Right cardiac atrium (tissue), 5 donors: ENCODE measurements at regions not wholly inside any gene's neighbourhood (a gene's known extent, or its start where the extent isn't known, plus 50 kb on each side); places are given as distances from the start of the nearest gene placed in this dataset.

ENCODE experiments used
- ATAC-seq, 2 donors: fragments of 200-7000 bp; cut with Tn5 transposase; one replicate each; pipeline versions ENCODE4 v1.8.0 to v1.9.1; 2020; ENCODE audit warnings: moderate library complexity in 2 of 2, mild to moderate bottlenecking in 1 of 2
- DNase-seq, 3 donors: peaks; one replicate each; pipeline ENCODE4 v3.0.0-alpha.2; 2020
- H3K27ac ChIP-seq: one replicate; pipeline ENCODE4 v1.5.1; 2013; ENCODE audit warnings: mild to moderate bottlenecking, low read length, control low read depth, moderate library complexity
- H3K27me3 ChIP-seq: one replicate; pipeline ENCODE4 v1.6.1; 2013; ENCODE audit not compliant: control insufficient read depth, insufficient read depth
- H3K4me1 ChIP-seq: one replicate; pipeline ENCODE4 v1.6.1; 2013; ENCODE audit warnings: low read length; ENCODE audit not compliant: control insufficient read depth, insufficient read depth
- H3K4me3 ChIP-seq: one replicate; pipeline ENCODE4 v1.5.1; 2013; ENCODE audit warnings: low read length, control low read depth
- H3K9me3 ChIP-seq: one replicate; pipeline ENCODE4 v1.6.1; 2013; ENCODE audit warnings: low read length; ENCODE audit not compliant: control insufficient read depth
- WGBS: extraction: QIAGEN DNeasy Blood & Tissue Kit; methylation state at CpG from one replicate; pipeline ENCODE4 v1.1.7; 2013; 5-methylcytosine and 5-hydroxymethylcytosine counted together
- intact Hi-C, 4 donors: fragments of 100-400 bp; cut with DNase I; formaldehyde crosslinking; loops; one replicate each; pipeline versions ENCODE4 v1.11.0 to v1.14.0; 2022 to 2023
- donor health status: healthy with polysubstance abuse.
- donor health status: DM: no; HTN: yes; CAD: no.
- donor health status: DM: no; HTN: no; CAD: no.
- donor health status: DM: no; HTN: yes; CAD: no; lungs with severe emphysema.
- donor health status: DM: yes; HTN: yes; CAD: no.

DNA sequence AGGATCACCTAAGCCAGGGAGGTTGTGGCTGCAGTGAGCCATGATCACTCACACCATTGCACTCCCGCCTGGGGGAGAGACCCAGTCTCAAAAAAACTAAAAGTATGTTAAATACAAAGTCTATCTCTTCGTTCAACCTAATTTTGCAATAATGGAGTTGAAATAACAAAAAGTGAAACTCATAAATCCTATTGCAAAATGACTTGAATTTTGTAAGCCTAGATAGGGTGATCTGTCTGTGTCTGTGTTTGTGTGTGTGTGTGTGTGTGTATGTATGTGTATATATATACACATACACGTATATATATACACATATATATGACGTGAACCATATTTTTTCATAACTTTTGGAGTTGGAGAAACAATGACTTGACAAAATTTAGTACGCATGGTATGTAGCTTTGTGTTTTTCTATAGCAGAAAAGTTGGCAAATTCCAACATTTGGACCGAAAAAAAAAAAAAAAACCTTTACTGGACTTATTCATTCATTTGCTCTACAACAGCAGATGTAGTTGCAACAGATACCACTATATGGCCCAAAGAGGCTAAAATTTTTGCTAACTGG is 76.9 kb upstream of the CDH6 start:
- Histone ChIP-seq H3K27me3 (no peaks in the 10 kb centered on the region), H3K27ac (no peak overlapping the region), H3K9me3 (peaks cover 2% of the 10 kb centered on the region), H3K4me1 (no peaks in the 10 kb centered on the region), H3K4me3 (no peak overlapping the region)
- intact Hi-C loops = no loop called here
- WGBS = 81% methylated on average over 6 of the region's 6 CpGs
- ATAC-seq (no peak), DNase-seq (no peak)

GRCh38 chr5:31114817-31115216 is 78.7 kb upstream of the CDH6 start:
- intact Hi-C loops = no loop called here
- H3K4me3 ChIP-seq = no peak overlapping the region
- H3K4me1 ChIP-seq = no peaks in the 10 kb centered on the region
- H3K27me3 ChIP-seq = no peaks in the 10 kb centered on the region
- H3K27ac ChIP-seq = no peak overlapping the region
- DNase-seq (no peak), ATAC-seq (no peak)
- 61% methylated on average over 2 of the region's 2 CpGs for WGBS
- peaks cover 2% of the 10 kb centered on the region for H3K9me3 ChIP-seq

GRCh38 chr5:31113666-31114350 is 79.7 kb upstream of the CDH6 start:
- 56% methylated on average over 1 of the region's 1 CpG for WGBS
- no peaks in the 10 kb centered on the region for H3K4me1 ChIP-seq
- intact Hi-C loops = no loop called here
- peaks cover 2% of the 10 kb centered on the region for H3K9me3 ChIP-seq
- H3K27ac ChIP-seq = no peak overlapping the region
- DNase-seq (no peak), ATAC-seq (no peak)
- no peaks in the 10 kb centered on the region for H3K27me3 ChIP-seq
- no peak overlapping the region for H3K4me3 ChIP-seq

GRCh38 chr5:31113101-31113500 is 80.4 kb upstream of the CDH6 start:
- no peak overlapping the region for H3K27ac ChIP-seq
- peaks cover 2% of the 10 kb centered on the region for H3K9me3 ChIP-seq
- H3K4me1 ChIP-seq = no peaks in the 10 kb centered on the region
- intact Hi-C loops = no loop called here
- 30% methylated on average over 3 of the region's 3 CpGs for WGBS
- ATAC-seq = no peak
- no peak for DNase-seq
- no peak overlapping the region for H3K4me3 ChIP-seq
- H3K27me3 ChIP-seq = no peaks in the 10 kb centered on the region

- no peak for DNase-seq
- H3K9me3 ChIP-seq = no peaks in the 10 kb centered on the region
- H3K4me3 ChIP-seq = no peak overlapping the region
- intact Hi-C loops = no loop called here
- 13% methylated on average over 2 of the region's 2 CpGs for WGBS
- no peak overlapping the region for H3K27ac ChIP-seq
- no peaks in the 10 kb centered on the region for H3K27me3 ChIP-seq
- H3K4me1 ChIP-seq = no peaks in the 10 kb centered on the region
- ATAC-seq = no peak
Measured at GRCh38 chr5:31107091-31107518, 86.4 kb upstream of the CDH6 start.

- no peak for DNase-seq
- H3K27me3 ChIP-seq = no peaks in the 10 kb centered on the region
- H3K4me1 ChIP-seq = no peaks in the 10 kb centered on the region
- WGBS = 31% methylated on average over 4 of the region's 4 CpGs
- H3K4me3 ChIP-seq = no peak overlapping the region
- intact Hi-C loops = no loop called here
- H3K27ac ChIP-seq = no peak overlapping the region
- H3K9me3 ChIP-seq = no peaks in the 10 kb centered on the region
- ATAC-seq = no peak
Measured at GRCh38 chr5:31106691-31107090, 86.8 kb upstream of the CDH6 start.

DNA sequence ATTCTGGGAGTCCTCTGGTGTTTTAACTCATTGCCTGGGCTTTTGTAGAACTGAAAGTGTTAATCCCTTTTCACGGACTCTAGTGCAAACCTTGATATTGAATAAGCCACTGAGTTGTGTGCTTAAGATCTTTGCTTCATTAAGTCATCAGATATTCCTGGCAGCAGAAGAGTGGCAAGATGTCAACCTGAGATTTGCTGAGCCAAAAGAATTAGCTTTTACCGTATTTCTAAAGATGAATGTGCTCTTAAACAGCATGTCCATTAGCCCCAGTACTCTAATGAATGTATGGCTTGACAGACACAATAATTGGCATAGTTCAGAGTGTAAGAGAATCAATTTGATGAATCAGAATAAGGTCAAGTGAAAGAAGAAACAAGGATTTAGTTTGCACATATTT is 87.2 kb upstream of the CDH6 start:
- no peak for ATAC-seq
- H3K27me3 ChIP-seq = no peaks in the 10 kb centered on the region
- H3K9me3 ChIP-seq = no peaks in the 10 kb centered on the region
- intact Hi-C loops = no loop called here
- no peak for DNase-seq
- no peak overlapping the region for H3K27ac ChIP-seq
- 67% methylated on average over 2 of the region's 2 CpGs for WGBS
- no peaks in the 10 kb centered on the region for H3K4me1 ChIP-seq
- H3K4me3 ChIP-seq = no peak overlapping the region

DNA sequence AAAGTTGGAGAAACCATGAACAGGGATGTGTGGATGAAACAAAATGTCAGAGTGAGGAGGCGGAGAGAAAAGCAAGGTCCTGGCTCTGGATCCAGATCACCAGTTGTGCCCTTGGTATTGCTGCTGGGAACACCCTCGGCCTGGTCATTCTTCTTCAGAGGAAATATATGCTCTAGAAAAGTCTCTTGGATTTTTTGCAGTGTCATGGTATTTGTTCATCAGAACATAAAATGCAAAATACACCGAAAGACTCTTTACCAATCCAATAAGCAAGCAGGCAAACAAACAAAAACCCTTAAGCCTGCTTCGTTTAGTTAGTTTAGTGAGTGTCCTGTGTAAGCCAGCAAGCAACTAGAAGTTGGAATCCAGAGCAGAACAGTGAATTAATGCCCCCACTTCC is 88.7 kb upstream of the CDH6 start:
- ATAC-seq (no peak), DNase-seq (no peak)
- Histone ChIP-seq H3K9me3 (peaks cover 2% of the 10 kb centered on the region), H3K27ac (no peak overlapping the region), H3K4me3 (no peak overlapping the region), H3K27me3 (no peaks in the 10 kb centered on the region), H3K4me1 (no peaks in the 10 kb centered on the region)
- WGBS = 87% methylated on average over 4 of the region's 4 CpGs
- intact Hi-C loops = no loop called here

GRCh38 chr5:31100781-31101310 is 92.6 kb upstream of the CDH6 start:
- Histone ChIP-seq H3K4me3 (no peak overlapping the region), H3K27ac (no peak overlapping the region), H3K4me1 (no peaks in the 10 kb centered on the region), H3K27me3 (no peaks in the 10 kb centered on the region), H3K9me3 (peaks cover 2% of the 10 kb centered on the region)
- ATAC-seq = no peak
- intact Hi-C loops = no loop called here
- 80% methylated on average over 5 of the region's 5 CpGs for WGBS
- DNase-seq = no peak

DNA sequence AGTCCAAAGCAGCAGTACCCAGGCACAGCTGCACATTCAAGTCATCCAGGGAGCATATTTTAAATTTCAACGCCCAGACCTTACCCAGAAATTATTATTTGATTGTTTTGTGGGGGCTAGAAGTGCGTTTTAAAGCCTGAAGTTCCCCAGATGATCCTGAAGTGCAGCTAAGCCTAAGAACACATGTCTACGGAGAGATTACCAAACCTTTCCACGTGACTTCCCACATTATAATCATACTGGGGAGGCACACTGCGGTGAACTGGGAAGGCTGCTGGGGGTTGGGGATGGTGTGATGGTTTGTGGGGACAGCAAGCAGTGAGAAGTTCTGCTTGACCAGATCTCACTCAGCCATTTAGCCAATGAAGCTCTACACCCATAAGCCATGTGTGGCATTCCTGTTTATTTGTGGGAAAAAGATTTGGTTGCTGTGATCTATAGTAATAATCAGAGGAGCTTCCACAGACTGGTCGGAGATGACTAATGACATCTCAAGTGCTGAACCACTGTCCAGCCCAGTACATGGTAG is 93.4 kb upstream of the CDH6 start:
- no peak overlapping the region for H3K4me3 ChIP-seq
- H3K27me3 ChIP-seq = no peaks in the 10 kb centered on the region
- H3K27ac ChIP-seq = no peak overlapping the region
- no peak for ATAC-seq
- WGBS = 85% methylated on average over 6 of the region's 6 CpGs
- no peak for DNase-seq
- H3K4me1 ChIP-seq = no peaks in the 10 kb centered on the region
- intact Hi-C loops = no loop called here
- H3K9me3 ChIP-seq = peaks cover 2% of the 10 kb centered on the region

DNA sequence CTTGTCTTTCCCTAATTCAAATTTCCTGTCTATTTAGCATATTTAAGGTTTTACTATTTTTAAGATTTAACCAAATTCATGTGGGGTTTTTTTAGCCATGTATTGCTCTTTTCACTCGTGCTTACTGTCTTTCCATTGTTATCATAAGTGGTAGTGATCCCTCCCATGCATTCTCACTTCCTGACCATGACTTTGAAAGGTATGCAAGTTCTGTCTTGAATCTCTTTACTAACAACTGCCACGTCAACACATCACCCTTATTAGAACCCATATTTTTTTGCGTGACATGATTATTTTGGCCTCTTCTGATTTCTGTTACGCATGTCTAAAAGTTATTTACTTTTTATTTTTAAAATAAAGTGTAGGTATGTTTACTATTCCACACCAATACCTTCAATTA is 94.7 kb upstream of the CDH6 start:
- WGBS = 53% methylated on average over 4 of the region's 4 CpGs
- Histone ChIP-seq H3K4me3 (no peak overlapping the region), H3K4me1 (no peaks in the 10 kb centered on the region), H3K9me3 (peaks cover 2% of the 10 kb centered on the region), H3K27me3 (no peaks in the 10 kb centered on the region), H3K27ac (no peak overlapping the region)
- DNase-seq (no peak), ATAC-seq (no peak)
- intact Hi-C loops = no loop called here
